VCaP (cell line): ENCODE measurements at regions not wholly inside any gene's neighbourhood (a gene's known extent, or its start where the extent isn't known, plus 50 kb on each side); places are given as distances from the start of the nearest gene placed in this dataset.
"Not testable (repeated sequence)": the region's sequence is repeated elsewhere in the genome, so short reads cannot be mapped to it uniquely, and the experiment has no call there.

ENCODE experiments used
- H3K27ac ChIP-seq: fragments of 450-650 bp; 2 replicates; pipeline ENCODE4 v1.5.1; 2017
- CTCF ChIP-seq: fragments of 450-650 bp; conservative IDR thresholded peaks from 2 replicates; pipeline ENCODE4 v1.5.1; 2017; ENCODE audit warnings: mild to moderate bottlenecking, moderate library complexity

DNA sequence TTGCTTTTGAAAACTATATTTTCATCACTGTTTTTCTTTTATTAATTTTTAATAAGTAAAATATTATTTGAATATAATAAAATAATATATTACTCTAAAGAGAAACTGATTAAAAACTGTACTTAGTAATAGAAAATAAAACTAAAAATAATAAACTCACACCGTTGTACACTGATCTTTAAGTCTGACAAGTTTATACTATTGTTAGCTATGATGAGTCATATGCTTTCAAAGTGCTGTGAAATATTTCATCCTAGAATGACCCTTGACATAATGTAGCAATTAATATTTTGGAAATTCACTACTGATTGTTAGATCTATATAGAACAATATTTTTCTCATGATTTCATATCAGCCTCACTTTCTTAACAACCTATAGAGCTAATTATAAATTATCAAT, 1040.6 kb upstream of the SPRY2 start:
- H3K27ac ChIP-seq = no peak overlapping the region
- TF ChIP-seq CTCF = no peak

DNA sequence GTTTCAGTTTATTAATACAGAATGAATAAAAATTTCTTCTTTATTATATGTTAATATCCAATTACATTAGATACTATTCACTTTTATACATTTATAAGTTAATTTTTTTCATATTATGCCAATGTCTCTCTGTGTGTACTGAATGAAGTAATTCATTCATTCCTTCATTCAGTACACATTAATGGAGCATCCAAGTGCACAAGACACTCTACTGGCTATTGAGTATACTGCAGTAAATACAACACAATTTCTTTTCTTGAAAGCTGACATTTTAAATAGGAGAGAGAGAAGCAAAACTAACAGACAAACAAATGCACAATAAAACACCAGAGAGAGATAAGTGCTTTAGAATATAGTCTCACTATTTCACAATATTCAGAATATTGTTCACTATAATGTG, 1038.3 kb upstream of the SPRY2 start:
- H3K27ac ChIP-seq = no peak overlapping the region
- TF ChIP-seq CTCF = no peak; the same call in 1 of the 2 replicates

- H3K27ac ChIP-seq = no peak overlapping the region
- TF ChIP-seq CTCF = no peak
Measured at GRCh38 chr13:81377921-81378320, 1037.0 kb upstream of the SPRY2 start.

GRCh38 chr13:81375709-81376108, 1034.8 kb upstream of the SPRY2 start:
- no peak for TF ChIP-seq CTCF
- no peak overlapping the region for H3K27ac ChIP-seq

GRCh38 chr13:81362711-81363110, 1021.8 kb upstream of the SPRY2 start:
- H3K27ac ChIP-seq = not testable (repeated sequence)

- TF ChIP-seq CTCF = no peak
Measured at GRCh38 chr13:81350056-81350455, 1009.1 kb upstream of the SPRY2 start.

DNA sequence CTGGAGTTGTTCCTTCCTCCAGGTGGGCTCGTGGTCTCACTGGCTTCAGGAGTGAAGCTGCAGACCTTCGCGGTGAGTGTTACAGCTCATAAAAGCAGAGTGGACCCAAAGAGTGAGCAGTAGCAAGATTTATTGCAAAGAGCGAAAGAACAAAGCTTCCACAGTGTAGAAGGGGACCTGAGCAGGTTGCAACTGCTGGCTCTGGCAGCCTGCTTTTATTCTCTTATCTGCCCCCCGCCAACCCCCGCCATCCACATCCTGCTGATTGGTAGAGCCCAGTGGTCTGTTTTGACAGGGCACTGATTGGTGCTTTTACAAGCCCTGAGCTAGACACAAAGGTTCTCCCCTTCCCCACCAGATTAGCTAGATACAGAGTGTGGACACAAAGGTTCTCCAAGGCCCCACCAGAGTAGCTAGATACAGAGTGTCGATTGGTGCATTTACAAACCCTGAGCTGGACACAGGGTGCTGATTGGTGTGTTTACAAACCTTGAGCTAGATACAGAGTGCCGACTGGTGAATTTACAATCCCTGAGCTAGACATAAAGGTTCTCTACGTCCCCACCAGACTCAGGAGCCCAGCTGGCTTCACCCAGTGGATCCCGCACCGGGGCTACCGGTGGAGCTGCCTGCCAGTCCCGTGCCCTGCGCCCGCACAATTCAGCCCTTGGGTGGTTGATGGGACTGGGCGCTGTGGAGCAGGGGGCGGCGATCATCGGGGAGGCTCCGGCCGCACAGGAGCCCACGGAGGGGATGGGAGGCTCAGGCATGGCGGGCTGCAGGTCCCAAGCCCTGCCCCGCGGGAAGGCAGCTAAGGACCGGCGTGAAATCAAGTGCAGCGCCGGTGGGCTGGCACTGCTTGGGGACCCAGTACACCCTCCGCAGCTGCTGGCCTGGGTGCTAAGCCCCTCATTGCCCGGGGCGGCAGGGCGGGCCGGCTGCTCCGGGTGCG, 999.5 kb upstream of the SPRY2 start:
- not testable (repeated sequence) for H3K27ac ChIP-seq

More at GRCh38 chr13:81350056-81350455, 1009.1 kb upstream of the SPRY2 start:
- H3K27ac ChIP-seq = no peak overlapping the region

DNA sequence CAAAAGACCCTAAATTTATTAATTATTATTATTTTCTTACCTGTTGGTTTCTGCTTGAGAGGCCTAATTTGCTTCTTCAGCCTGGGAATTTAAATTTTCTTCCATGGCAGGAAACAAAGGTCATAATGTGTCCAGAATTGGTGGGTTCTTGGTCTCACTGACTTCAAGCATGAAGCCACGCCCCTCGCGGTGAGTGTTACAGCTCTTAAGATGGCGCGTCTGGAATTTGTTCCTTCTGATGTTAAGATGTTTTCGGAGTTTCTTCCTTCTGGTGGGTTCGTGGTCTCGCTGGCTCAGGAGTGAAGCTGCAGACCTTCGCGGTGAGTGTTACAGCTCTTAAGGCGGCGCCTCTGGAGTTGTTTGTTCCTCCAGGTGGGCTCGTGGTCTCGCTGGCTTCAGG, 998.7 kb upstream of the SPRY2 start:
- H3K27ac ChIP-seq = not testable (repeated sequence)

GRCh38 chr13:81334481-81334880, 993.6 kb upstream of the SPRY2 start:
- TF ChIP-seq CTCF = no peak
- H3K27ac ChIP-seq = no peak overlapping the region
